HepG2 (cell line): ENCODE measurements at regions not wholly inside any gene's neighbourhood (a gene's known extent, or its start where the extent isn't known, plus 50 kb on each side); places are given as distances from the start of the nearest gene placed in this dataset.
A peak's percentile ranks its signal among the peaks of the same experiment; 100 is the strongest.

ENCODE experiments used
- ATAC-seq: fragments of 200-7000 bp; cut with Tn5 transposase; 3 replicates; pipeline ENCODE4 v1.9.1; 2020; ENCODE audit warnings: mild to moderate bottlenecking, moderate library complexity
- BruUV-seq: library from RNA; stranded (reverse); fragments of 400-500 nt; replicated peaks from 2 replicates; lab custom pipeline; 2021; lab: Mats Ljungman, UMichigan
- CTCF ChIA-PET: fragments of 300-600 bp; formaldehyde crosslinking; extraction: SDS; loops from one replicate; lab custom pipeline; 2021; ENCODE audit warnings: low total read pairs, inconsistent platforms, low intra/inter-chr PET ratio; lab: Yijun Ruan, JAX
- POLR2A ChIA-PET: fragments of 350-600 bp; sonication (Branson Sonifier 250); formaldehyde crosslinking; loops from one replicate; lab custom pipeline; 2020; ENCODE audit warnings: antibody characterized with exemption, inconsistent platforms; lab: Yijun Ruan, JAX
- DNase-seq: peaks from one replicate; pipeline ENCODE4 v3.0.0-alpha.2; 2015; ENCODE audit warnings: low spot score
- FAIRE-seq: peaks from 3 replicates; lab custom pipeline; 2011; peaks lifted over from hg19 to GRCh38; lab: Jason Lieb, UNC
- H2AFZ ChIP-seq: one replicate; pipeline ENCODE4 v1.6.1; 2011; ENCODE audit warnings: low read length, inconsistent platforms
- H3K27ac ChIP-seq: fragments of 300-600 bp; 3 replicates; pipeline ENCODE4 v1.8.0; 2011; ENCODE audit warnings: mixed run types, mild to moderate bottlenecking, mixed read lengths, low read length, inconsistent platforms; ENCODE audit not compliant: insufficient read depth; ENCODE audit errors: extremely low read length
- H3K27me3 ChIP-seq, 2 experiments: fragments of 200-600 bp in 1 of 2; 2 replicates in 1 of 2; 3 replicates in 1 of 2; pipeline versions ENCODE4 v1.6.0 to v1.8.0; 2011; ENCODE audit warnings: low read length in 2 of 2, mild to moderate bottlenecking in 2 of 2, moderate library complexity in 2 of 2, inconsistent platforms in 1 of 2; ENCODE audit not compliant: insufficient read depth in 2 of 2, control insufficient read depth in 1 of 2
- H3K36me3 ChIP-seq, 2 experiments: fragments of 200-600 bp in 1 of 2; replicated peaks in 1 of 2; 2 replicates in 1 of 2; 3 replicates in 1 of 2; pipeline versions ENCODE4 v1.5.1 to v1.8.0; 2011; ENCODE audit warnings: low read length in 2 of 2, inconsistent platforms in 1 of 2; ENCODE audit not compliant: insufficient read depth in 2 of 2, control insufficient read depth in 1 of 2
- H3K4me1 ChIP-seq: 2 replicates; pipeline ENCODE4 v1.5.1; 2012; ENCODE audit warnings: low read length, inconsistent platforms; ENCODE audit not compliant: insufficient read depth
- H3K4me2 ChIP-seq: 2 replicates; pipeline ENCODE4 v1.6.0; 2011; ENCODE audit warnings: low read depth, low read length, inconsistent platforms
- H3K4me3 ChIP-seq, 3 experiments: fragments of 200-600 bp in 1 of 3; sonication (generic), shearing (Covaris generic) in 1 of 3; replicated peaks in 1 of 3; 2 replicates each; pipeline ENCODE4 v1.5.1; 2011 to 2016; ENCODE audit warnings: low read length in 3 of 3, inconsistent platforms in 2 of 3, low read depth in 2 of 3, mild to moderate bottlenecking in 2 of 3, control low read depth in 1 of 3, mixed read lengths in 1 of 3; ENCODE audit not compliant: insufficient read depth in 1 of 3
- H3K79me2 ChIP-seq: one replicate; pipeline ENCODE4 v1.6.1; 2011; ENCODE audit warnings: low read length, inconsistent platforms; ENCODE audit not compliant: insufficient read depth
- H3K9ac ChIP-seq: 2 replicates; pipeline ENCODE4 v1.6.0; 2011; ENCODE audit warnings: mild to moderate bottlenecking, low read depth, low read length, inconsistent platforms; ENCODE audit not compliant: insufficient read depth
- H3K9me3 ChIP-seq: 2 replicates; pipeline ENCODE4 v1.5.1; 2012; ENCODE audit warnings: mild to moderate bottlenecking, low read length
- H4K20me1 ChIP-seq: 2 replicates; pipeline ENCODE4 v1.6.0; 2011; ENCODE audit warnings: inconsistent platforms, mild to moderate bottlenecking, low read length, moderate library complexity; ENCODE audit not compliant: insufficient read depth
- ARNT ChIP-seq: fragments of 450-650 bp; IDR thresholded peaks from 2 replicates; pipeline ENCODE4 v1.6.1; 2017
- ASH2L ChIP-seq: fragments of 300-600, 200-600 bp; sonication (generic); IDR thresholded peaks from 2 replicates; pipeline ENCODE4 v1.7.0; 2017; ENCODE audit warnings: low read depth, mild to moderate bottlenecking, moderate library complexity, mixed read lengths, low read length; ENCODE audit not compliant: insufficient read length
- CEBPG ChIP-seq: IDR thresholded peaks from 2 replicates; pipeline ENCODE4 v1.6.1; 2016
- CREM ChIP-seq, 2 experiments: sonication (generic) in 1 of 2; formaldehyde crosslinking in 1 of 2; IDR thresholded peaks; 2 replicates each; pipeline versions ENCODE4 v1.4.0 to v1.6.1; 2016 to 2020; ENCODE audit warnings: antibody characterized with exemption in 1 of 2, mild to moderate bottlenecking in 1 of 2, missing genetic modification reagents in 1 of 2
- ETV5 ChIP-seq: IDR thresholded peaks from 2 replicates; pipeline ENCODE4 v1.6.1; 2018; ENCODE audit warnings: missing biosample characterization, missing genetic modification reagents, inconsistent platforms, borderline replicate concordance
- EZH2 ChIP-seq: conservative IDR thresholded peaks from 2 replicates; pipeline ENCODE4 v1.6.1; 2012; ENCODE audit warnings: mild to moderate bottlenecking, low read depth, low read length, moderate library complexity
- FOXK2 ChIP-seq: fragments of 450-650 bp; IDR thresholded peaks from 2 replicates; pipeline ENCODE4 v1.6.1; 2016
- GFI1 ChIP-seq: sonication (generic); formaldehyde crosslinking; IDR thresholded peaks from 2 replicates; pipeline ENCODE4 v1.5.0; 2020; ENCODE audit warnings: missing genetic modification reagents, mild to moderate bottlenecking, borderline replicate concordance
- MAFF ChIP-seq: IDR thresholded peaks from 2 replicates; pipeline ENCODE4 v1.6.1; 2011; ENCODE audit warnings: low read depth, low read length, improper control_type of control experiment
- MAFK ChIP-seq, 2 experiments: IDR thresholded peaks in 1 of 2; conservative IDR thresholded peaks in 1 of 2; 2 replicates each; pipeline ENCODE4 v1.6.1; 2011; ENCODE audit warnings: improper control_type of control experiment in 2 of 2, low read length in 2 of 2
- MED8 ChIP-seq: sonication (generic); formaldehyde crosslinking; IDR thresholded peaks from 2 replicates; pipeline ENCODE4 v1.8.1; 2023; ENCODE audit warnings: mild to moderate bottlenecking, missing genetic modification reagents; ENCODE audit not compliant: insufficient replicate concordance
- NFYB ChIP-seq: sonication (generic); formaldehyde crosslinking; IDR thresholded peaks from 2 replicates; pipeline ENCODE4 v1.4.0; 2020; ENCODE audit warnings: missing genetic modification reagents
- ZBTB20 ChIP-seq: sonication (generic); formaldehyde crosslinking; IDR thresholded peaks from 2 replicates; pipeline ENCODE4 v1.8.1; 2023; ENCODE audit warnings: missing genetic modification reagents, low read depth, mild to moderate bottlenecking, borderline replicate concordance
- ZFP82 ChIP-seq: sonication (generic); formaldehyde crosslinking; IDR thresholded peaks from 2 replicates; pipeline ENCODE4 v1.5.1; 2020; ENCODE audit warnings: mild to moderate bottlenecking, missing genetic modification reagents, borderline replicate concordance
- ZNF12 ChIP-seq: sonication (generic); formaldehyde crosslinking; IDR thresholded peaks from 2 replicates; pipeline ENCODE4 v1.5.0; 2020; ENCODE audit warnings: missing genetic modification reagents
- ZNF441 ChIP-seq: sonication (generic); formaldehyde crosslinking; IDR thresholded peaks from 2 replicates; pipeline ENCODE4 v1.7.0; 2021; ENCODE audit warnings: missing genetic modification reagents, borderline replicate concordance
- ZNF547 ChIP-seq: sonication (generic); formaldehyde crosslinking; IDR thresholded peaks from 2 replicates; pipeline ENCODE4 v1.5.1; 2020; ENCODE audit warnings: mild to moderate bottlenecking, missing genetic modification reagents
- ZNF841 ChIP-seq: sonication (generic); formaldehyde crosslinking; IDR thresholded peaks from 2 replicates; pipeline ENCODE4 v1.8.1; 2023; ENCODE audit warnings: missing genetic modification reagents, borderline replicate concordance
- WGBS: methylation state at CpG from one replicate; pipeline ENCODE4 v1.1.6; 2017; ENCODE audit warnings: low lambda C conversion rate; 5-methylcytosine and 5-hydroxymethylcytosine counted together
- in situ Hi-C: cut with HindIII; loops from 2 replicates; pipeline ENCODE4 v1.10.0; 2017; ENCODE audit warnings: low pct_unique_long_range_greater_than_20kb; ENCODE audit not compliant: extremely low pct_ligation_motif_present
- intact Hi-C: fragments of 100-400 bp; cut with micrococcal nuclease; formaldehyde crosslinking; loops from one replicate; pipeline ENCODE4 v1.10.0; 2022; ENCODE audit not compliant: unreplicated experiment
- TF ChIP-seq, protein P1 (sequence below): sonication (generic); formaldehyde crosslinking; IDR thresholded peaks from 2 replicates; pipeline ENCODE4 v1.5.1; 2020; ENCODE audit warnings: missing genetic modification reagents, mild to moderate bottlenecking, borderline replicate concordance

DNA sequence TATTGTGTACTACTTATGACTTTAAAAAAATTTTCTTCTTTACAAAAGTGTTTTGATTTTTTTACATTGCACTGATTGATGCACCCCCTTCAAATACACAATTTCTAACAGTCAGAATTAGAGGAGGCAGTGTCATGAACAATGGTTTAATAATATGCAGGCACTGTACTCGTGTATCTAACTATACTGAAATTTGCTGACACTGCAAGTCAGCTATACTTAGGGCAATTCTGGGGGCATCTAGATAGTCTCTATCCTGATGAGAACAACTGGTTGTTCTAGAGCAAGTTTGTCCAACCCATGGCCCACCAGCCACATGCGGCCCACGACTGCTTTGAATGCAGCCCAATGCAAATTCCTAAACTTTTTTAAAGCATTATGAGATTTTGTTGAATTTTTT, 375.6 kb downstream of the BCKDHB start:
- in situ Hi-C loops = no loop called here
- ATAC-seq = no peak

GRCh38 chr6:80480421-80481157, 374.1 kb downstream of the BCKDHB start:
- no peak overlapping the region for H3K27ac ChIP-seq
- ChIA-PET CTCF (no interaction called here), POLR2A (no interaction called here)
- H3K79me2 ChIP-seq = no peaks in the 10 kb centered on the region
- no peaks in the 10 kb centered on the region for H4K20me1 ChIP-seq
- no peaks in the 10 kb centered on the region for H3K27me3 ChIP-seq
- H3K4me1 ChIP-seq = peaks cover 7% of the 10 kb centered on the region; the same call in 1 of the 2 replicates
- H3K9me3 ChIP-seq = no peaks in the 10 kb centered on the region
- DNase-seq (no peak), ATAC-seq (no peak), FAIRE-seq (no peak)
- H2AFZ ChIP-seq = no peak overlapping the region
- TF ChIP-seq CEBPG = no peak
- TF ChIP-seq FOXK2 = no peak
- no peak for TF ChIP-seq EZH2
- TF ChIP-seq ZNF441 (CRISPR knock-in tag) = no peak
- no peak for TF ChIP-seq ZNF547
- TF ChIP-seq ETV5 (CRISPR knock-in tag) = no peak
- TF ChIP-seq ZNF12 (CRISPR knock-in tag) = no peak
- no peak for TF ChIP-seq MED8 (CRISPR knock-in tag)
- no peak for TF ChIP-seq ZBTB20 (CRISPR knock-in tag)
- TF ChIP-seq ZNF841 (CRISPR knock-in tag) = no peak
- TF ChIP-seq CREM (IDR thresholded peaks at IDR 0.05) = no peak
- no peak for TF ChIP-seq CREM (CRISPR knock-in tag; IDR thresholded peaks at IDR 0.05)
- no peak for TF ChIP-seq GFI1 (CRISPR knock-in tag)
- no peak for TF ChIP-seq ASH2L
- no peak for TF ChIP-seq ZFP82 (CRISPR knock-in tag)
- TF ChIP-seq NFYB (CRISPR knock-in tag) = no peak
- TF ChIP-seq, protein P1, sequence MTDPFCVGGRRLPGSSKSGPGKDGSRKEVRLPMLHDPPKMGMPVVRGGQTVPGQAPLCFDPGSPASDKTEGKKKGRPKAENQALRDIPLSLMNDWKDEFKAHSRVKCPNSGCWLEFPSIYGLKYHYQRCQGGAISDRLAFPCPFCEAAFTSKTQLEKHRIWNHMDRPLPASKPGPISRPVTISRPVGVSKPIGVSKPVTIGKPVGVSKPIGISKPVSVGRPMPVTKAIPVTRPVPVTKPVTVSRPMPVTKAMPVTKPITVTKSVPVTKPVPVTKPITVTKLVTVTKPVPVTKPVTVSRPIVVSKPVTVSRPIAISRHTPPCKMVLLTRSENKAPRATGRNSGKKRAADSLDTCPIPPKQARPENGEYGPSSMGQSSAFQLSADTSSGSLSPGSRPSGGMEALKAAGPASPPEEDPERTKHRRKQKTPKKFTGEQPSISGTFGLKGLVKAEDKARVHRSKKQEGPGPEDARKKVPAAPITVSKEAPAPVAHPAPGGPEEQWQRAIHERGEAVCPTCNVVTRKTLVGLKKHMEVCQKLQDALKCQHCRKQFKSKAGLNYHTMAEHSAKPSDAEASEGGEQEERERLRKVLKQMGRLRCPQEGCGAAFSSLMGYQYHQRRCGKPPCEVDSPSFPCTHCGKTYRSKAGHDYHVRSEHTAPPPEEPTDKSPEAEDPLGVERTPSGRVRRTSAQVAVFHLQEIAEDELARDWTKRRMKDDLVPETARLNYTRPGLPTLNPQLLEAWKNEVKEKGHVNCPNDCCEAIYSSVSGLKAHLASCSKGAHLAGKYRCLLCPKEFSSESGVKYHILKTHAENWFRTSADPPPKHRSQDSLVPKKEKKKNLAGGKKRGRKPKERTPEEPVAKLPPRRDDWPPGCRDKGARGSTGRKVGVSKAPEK = no peak
- BruUV-seq = no TSS peak
- intact Hi-C loops (no loop called here), in situ Hi-C loops (no loop called here)
- no peaks in the 10 kb centered on the region for H3K36me3 ChIP-seq
- H3K4me2 ChIP-seq = no peak overlapping the region
- no peak overlapping the region for H3K9ac ChIP-seq
- H3K4me3 ChIP-seq = no peak overlapping the region

More for the DNA sequence above, 375.6 kb downstream of the BCKDHB start:
- no peak for DNase-seq
- no TSS peak for BruUV-seq
- peak; percentile 93 to 98 for TF ChIP-seq MAFK (conservative IDR thresholded peaks at IDR 0.05 in 1 of 2, IDR thresholded peaks at IDR 0.05 in 1 of 2; ENCODE audit: low read length in 2 of 2)
- peak; percentile 94 for TF ChIP-seq MAFF
- no peak for TF ChIP-seq ARNT
- FAIRE-seq = no peak
- no peaks in the 10 kb centered on the region for H3K36me3 ChIP-seq
- H3K4me3 ChIP-seq = no peak overlapping the region
- intact Hi-C loops = no loop called here
- H3K4me2 ChIP-seq = no peak overlapping the region
- H3K79me2 ChIP-seq = no peaks in the 10 kb centered on the region
- ChIA-PET POLR2A (no interaction called here), CTCF (no interaction called here)
- no peak overlapping the region for H2AFZ ChIP-seq
- H3K9me3 ChIP-seq = no peaks in the 10 kb centered on the region
- no peak overlapping the region for H3K9ac ChIP-seq
- H3K4me1 ChIP-seq = peaks cover 7% of the 10 kb centered on the region; the same call in 1 of the 2 replicates
- H3K27ac ChIP-seq = no peak overlapping the region
- WGBS = 61% methylated on average over 3 of the region's 3 CpGs
- no peaks in the 10 kb centered on the region for H4K20me1 ChIP-seq
- H3K27me3 ChIP-seq = no peaks in the 10 kb centered on the region
